Renal pelvis (tissue), 1 donor: ENCODE measurements at regions not wholly inside any gene's neighbourhood (a gene's known extent, or its start where the extent isn't known, plus 50 kb on each side); places are given as distances from the start of the nearest gene placed in this dataset.
"Not testable (repeated sequence)": the region's sequence is repeated elsewhere in the genome, so short reads cannot be mapped to it uniquely, and the experiment has no call there.

Experiments
- DNase-seq: peaks from one replicate; pipeline ENCODE4 v3.0.0-alpha.2; 2013

DNA sequence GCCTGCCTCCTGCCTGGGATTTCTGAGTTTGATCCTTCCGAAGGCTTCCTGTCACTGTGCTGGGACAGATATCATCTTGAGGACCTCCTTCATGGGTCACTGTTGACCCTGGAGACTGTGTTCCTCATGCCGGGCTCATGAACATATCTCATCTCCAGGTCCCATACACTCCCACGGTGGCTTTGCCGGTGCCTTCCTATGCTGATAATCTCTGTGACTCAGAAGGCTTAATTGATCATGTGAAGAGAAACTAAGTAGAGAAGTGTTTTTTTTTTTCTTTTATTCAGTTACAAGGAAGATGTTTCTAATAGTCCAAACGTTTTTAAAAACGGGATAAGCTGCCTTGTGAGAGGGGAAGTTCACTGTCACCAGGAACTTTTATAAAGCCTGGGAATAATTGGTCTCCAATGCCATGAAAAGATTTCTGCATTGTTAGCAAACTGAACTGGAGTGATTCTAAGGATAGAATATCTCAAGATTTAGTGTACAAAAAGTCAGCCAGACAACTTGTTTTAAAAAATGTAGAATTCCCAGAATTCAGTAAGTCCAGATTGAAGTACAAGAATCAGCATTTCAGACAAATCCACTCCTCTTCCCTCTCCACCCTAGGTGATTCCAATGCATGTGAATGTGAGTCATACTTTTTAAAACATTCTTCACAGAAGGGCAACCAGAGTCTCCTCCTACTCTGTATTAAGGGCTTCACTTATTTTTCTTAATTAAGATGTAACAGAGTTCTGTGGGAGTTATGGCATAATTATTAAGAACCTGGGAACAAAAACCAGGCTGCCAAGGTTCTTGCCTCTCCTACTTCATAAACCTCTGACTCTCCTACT lies 139.8 kb upstream of the LGR5 start:
- no peak for DNase-seq

DNA sequence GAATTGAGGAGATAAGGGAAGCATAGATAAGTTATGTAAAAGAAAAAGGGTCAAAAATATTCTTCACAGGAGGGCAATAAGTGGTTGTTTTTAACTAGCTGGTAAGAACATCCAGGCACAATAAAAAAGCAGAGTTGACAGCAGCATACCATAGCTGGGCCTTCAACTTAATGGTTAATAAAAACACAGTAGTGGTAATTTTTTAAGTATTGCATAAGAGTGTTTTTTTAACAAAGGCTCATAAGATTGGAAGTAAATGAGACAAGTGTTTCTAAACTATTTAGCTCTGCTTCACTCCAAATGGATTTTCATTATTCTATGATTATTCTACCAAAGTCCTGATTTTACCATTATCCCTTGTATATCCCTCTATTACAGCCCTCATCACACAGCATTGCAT lies 140.1 kb upstream of the TSPAN8 start:
- no peak for DNase-seq

DNA sequence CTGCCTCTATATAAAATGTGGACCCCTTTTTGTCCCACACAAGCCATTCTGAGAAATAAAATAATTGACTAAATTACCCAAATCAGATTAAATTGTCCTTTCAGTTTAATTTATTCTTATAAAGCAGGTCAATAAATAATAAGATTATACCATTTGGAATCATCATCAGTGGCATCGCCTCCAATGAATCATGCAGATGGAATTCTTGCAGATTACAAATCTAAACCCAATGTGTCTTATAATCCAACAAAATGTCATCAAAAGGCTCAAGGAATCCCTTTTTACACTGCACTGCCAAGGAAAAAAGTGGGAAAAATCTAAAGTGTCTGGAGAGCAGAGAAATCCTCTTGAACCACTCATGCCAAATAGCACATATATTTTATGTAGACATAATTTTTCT lies 138.2 kb upstream of the TSPAN8 start:
- no peak for DNase-seq

DNA sequence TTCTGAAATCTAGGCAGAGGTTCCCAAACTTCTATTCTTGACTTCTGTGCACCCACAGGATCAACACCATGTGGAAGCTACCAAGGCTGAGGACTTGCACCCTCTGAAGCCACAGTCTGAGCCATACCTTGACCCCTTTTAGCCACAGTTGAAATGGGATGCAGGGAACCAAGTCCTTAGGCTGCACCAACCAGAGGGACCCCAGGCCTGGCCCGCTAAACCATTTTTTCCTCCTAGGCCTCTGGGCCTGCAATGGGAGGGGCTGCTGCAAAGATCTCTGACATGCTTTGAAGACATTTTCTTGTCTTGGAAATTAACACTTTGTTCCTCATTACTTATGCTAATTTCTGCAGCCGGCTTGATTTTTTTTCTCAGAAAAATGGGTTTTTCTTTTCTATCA lies 133.9 kb upstream of the TSPAN8 start:
- DNase-seq: no peak

DNA sequence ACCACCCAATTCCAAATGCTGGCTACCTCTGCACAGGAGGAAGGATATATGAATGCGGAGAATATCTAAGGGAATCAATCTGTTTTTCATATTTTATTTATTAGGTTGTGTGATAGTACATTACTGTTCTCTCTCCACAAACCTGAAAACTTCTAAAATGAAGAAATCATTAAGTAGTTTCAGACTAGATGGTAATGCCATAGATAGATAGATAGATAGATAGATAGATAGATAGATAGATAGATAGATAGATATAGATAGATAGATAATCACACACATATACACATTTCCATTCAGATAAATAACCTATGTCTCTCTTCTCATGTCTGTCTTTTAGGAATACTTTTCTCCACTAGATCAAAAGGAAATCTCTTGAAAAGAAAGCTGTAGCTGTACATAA lies 126.1 kb upstream of the TSPAN8 start:
- no peak for DNase-seq

DNA sequence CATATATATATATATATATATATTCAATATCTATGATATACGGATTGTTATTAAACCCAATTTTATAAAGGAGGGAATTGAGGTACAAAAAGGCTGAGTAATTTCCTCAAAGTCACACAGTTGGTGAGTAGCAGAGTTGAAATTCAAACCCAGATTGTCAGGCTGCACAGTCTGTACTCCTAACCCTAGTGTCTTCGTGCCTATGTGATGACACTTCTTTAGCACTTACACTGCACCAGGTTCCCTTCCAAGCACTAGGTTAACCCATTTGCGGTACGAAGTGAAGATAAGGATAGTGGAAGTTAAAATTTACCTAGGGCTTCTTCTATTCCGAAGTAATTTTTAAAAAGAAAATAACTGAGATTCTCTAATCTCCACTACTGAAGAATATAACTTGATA lies 125.1 kb upstream of the TSPAN8 start:
- DNase-seq: no peak

DNA sequence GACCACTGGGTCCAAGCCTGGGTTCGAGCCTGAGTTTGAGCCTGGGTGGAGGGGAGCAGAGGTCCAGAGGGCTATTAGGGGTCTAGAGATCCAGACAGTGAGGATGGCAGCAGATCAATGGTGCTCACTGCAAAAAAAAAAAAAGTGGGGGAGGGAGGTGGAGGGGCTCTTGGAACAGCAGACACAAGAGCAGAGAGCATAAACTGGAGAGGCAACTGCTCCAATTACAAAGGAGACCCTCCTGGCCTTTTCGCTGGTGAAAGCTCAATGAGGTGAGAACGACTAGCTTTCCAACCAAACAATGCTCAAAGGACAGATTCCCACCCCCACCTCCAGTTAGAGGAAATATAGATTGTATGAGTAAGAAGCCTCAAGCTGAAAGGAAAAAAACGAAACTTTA lies 124.2 kb upstream of the TSPAN8 start:
- no peak for DNase-seq

DNA sequence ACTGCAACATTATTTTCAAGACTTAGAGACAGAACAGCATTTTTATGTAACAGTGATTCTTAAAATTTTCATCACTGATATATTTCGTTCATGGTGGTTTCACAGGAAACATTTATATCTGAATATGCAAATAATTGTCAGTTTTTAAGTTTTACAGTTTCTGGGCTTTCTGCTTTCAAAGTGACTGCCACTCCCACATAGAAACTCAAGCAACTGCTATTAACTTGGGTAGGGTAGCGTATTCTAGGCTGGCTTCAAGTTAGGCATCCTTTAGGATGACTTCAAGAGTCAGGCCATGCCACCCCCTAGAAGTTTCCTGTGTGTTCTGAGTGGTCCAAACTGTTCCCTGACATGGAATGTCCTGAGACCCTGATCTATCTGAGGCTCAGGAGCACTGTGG lies 123.6 kb upstream of the TSPAN8 start:
- no peak for DNase-seq

DNA sequence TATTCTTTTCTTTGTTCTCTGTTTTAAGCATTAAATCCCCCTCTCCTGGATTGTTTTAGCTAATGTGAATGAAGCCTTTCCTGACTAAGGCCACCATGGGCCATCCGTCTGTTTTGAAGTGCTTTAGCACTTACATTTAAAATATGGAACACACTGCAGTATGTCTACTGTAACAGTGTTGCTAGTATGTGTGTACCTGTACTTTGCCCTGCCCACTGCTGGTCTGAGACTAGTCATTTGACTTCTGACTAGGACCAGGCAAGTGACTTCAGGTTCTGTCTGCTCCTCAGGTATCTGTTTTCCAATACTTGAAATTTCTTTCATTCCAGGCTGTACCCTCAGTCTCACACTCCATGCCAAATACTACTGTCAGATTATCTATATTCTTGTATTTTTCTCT lies 120.1 kb upstream of the TSPAN8 start:
- no peak for DNase-seq

DNA sequence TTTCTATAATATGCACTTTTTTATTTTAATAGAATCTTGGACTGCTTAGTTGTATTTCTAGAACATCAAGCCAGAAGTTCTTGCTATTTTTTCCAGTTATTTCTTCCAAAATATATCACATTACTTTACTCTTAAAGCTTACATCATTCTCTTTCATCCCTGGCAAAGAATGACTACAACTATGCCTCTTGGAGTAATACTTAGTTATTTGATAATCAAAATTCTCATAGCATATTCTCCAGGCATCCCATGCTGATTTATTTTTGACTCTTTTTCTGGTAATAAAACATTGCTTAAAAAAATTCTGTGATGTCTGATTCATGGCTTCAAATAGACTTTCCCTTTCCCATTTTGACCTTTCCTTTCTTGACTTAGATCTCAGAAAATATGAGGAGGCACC lies 118.7 kb upstream of the TSPAN8 start:
- DNase-seq: no peak

DNA sequence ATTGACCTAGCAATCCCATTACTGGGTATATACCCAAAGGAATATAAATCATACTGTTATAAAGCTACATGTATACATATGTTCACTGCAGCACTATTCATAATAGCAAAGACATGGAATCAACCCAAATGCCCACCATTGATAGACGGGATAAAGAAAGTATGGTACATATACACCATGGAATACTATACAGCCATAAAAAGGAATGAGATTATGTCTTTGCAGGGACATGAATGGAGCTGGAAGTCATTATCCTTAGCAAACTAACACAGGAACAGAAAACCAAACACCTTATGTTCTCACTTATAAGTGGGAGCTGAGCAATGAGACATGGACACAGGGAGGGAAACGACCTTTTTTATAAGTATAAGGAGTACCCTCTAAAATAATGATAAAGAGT lies 113.0 kb upstream of the TSPAN8 start:
- not testable (repeated sequence) for DNase-seq

DNA sequence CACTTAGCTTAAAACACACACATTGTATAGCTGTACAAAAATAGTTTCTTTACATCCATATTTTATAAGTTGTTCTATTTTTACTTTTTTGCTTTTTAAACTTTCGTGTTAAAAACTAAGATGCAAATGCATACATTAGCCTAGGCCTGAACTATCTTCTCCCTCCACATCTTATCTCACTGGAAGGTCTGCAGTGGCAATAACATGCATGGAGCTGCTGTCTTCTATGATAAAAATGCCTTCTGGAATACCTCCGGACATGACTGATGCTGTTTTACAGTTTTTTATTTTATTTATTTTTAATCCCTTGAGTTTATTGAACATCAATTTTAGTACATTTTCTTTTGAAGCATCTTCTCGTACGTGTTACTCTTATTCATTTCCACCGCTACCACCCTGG lies 112.3 kb upstream of the TSPAN8 start:
- DNase-seq: no peak

DNA sequence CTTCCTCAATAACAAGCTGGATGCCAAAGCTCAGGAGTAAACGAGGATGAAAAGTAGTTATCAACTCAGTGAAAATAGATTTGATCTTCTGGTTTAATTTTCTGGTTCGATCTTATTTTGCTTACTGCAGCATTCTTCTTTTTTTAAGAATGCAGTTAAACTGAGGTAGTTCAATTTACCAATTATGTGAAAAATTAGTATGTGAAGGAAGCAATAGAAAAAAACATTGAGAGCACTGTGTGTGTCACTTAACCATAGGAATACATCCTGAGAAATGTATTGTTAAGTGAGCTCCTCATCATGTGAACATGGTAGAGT lies 111.4 kb upstream of the TSPAN8 start:
- no peak for DNase-seq

DNA sequence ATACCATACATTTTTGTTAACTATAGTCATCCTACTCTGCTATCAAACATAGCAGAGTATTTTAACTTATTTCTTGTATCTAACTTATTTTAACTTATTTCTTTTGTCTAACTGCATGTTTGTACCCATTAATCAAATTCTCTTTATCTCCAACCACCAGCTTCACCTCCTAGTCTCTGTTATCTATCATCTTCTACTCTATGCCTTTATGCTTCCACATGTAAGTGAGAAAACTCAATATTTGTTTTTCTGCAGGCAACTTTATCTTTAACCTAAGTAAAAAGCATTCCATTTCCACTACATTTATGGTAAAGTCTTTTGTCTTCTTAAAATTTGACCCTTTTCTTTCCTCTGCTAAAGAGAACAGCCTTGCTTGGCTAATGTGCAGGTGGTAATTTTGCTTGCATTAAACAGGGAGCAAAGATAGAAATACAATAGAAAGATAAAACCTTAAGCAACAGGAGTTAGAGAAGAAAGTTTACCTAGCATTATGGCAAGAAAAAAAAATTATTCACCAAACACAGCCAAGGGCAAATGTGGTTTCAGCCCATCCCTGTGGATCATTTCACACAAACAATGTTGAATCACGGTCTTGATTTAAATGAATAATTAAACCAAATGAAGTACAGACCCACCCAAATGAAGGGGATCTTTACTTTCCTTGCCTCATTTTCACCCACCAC lies 110.9 kb upstream of the TSPAN8 start:
- DNase-seq: no peak

DNA sequence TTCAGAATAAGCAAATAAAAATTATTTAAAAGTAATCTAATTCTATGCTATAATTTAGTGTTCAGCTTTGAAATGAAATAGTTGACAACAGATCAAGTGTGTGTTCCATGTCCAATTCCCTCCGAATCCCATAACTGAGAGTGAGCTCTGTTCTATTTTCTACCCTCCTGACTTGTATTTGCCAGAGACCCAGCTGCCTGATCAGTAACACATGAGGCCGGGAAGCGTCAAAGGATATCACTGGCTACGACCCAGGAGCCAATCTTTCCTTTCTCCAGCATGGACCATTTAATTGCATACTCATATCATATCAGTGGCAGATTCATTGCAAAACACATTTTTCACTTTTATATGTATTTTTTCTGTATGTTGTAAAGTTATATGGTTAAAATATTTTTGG lies 108.8 kb upstream of the TSPAN8 start:
- no peak for DNase-seq

DNA sequence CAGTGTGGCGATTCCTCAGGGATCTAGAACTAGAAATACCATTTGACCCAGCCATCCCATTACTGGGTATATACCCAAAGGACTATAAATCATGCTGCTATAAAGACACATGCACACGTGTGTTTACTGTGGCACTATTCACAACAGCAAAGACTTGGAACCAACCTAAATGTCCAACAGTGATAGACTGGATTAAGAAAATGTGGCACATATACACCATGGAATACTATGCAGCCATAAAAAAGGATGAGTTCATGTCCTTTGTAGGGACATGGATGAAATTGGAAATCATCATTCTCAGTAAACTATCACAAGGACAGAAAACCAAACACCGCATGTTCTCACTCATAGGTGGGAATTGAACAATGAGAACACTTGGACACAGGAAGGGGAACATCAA lies 107.9 kb upstream of the TSPAN8 start:
- not testable (repeated sequence) for DNase-seq

DNA sequence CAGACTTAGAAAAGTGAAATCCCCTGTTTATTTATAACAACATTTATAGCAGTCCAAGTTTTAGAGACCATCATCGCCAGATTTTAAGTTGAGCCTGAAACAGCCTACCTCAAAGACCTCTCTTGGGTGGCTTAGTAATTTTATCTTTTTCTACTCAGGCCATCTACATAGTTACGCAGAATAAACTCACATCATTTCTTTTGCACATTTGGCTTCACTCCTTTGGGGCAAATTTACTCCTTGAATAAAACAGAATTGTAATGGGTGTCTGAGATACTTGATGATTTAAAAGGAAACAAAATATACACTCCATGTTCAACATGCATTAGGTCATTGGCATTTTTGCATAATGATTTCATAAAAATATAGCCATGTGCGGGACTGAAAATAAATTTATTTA lies 104.7 kb upstream of the TSPAN8 start:
- DNase-seq: no peak

DNA sequence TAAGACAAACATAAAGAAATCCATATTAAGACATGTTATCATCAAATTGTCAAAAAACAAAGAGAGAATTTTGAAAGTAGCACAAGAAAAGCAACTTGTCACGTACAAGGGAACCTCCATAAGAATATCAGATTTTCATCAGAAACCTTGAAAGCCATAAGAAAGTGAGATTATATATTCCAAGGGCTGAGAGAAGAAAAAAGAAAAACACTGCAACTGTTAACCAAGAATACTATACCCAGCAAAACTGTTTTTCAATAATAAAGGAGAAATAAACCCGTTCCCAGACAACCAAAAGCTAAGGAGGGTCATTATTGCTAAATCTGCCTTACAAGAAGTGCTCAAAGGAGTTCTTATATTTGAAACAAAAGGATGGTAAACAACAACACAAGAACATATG lies 94.7 kb upstream of the TSPAN8 start:
- no peak for DNase-seq

DNA sequence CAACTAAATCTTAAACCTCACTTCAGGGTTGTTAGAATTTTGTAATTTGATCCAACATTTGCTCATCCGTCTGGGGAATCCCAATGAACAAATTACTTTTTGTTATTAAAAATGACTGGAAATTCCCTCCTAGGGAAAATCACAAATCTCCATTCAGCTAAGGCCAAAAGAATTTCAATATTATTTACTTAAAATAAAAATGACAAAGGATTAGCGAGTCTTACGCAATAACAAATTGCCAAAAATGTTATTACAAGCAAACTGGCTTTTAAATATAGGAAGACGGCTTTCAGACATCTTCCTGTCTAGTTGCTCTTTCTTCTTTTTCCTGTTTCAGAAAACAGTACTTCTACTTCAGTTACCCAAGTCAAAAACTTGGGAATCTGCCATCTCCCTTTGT lies 92.4 kb upstream of the TSPAN8 start:
- no peak for DNase-seq

DNA sequence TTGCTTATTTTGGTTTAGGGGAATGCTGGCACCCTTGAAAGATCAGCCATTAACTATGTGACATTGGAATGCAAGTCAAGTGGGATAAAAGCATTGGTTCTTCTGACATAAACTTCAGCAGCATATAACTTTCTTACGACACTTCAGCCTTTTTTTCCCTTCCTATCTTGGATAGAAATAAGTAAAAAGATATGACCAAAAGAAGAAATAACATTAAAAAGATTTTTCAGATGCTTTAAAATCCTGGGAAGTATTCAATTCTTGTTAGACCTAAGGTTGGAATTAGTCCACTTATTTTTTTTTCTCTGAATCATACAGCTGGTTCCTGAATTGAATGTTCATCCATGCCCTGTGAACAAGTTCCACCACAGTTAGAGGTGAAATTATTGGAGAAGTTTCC lies 85.6 kb upstream of the TSPAN8 start:
- no peak for DNase-seq

DNA sequence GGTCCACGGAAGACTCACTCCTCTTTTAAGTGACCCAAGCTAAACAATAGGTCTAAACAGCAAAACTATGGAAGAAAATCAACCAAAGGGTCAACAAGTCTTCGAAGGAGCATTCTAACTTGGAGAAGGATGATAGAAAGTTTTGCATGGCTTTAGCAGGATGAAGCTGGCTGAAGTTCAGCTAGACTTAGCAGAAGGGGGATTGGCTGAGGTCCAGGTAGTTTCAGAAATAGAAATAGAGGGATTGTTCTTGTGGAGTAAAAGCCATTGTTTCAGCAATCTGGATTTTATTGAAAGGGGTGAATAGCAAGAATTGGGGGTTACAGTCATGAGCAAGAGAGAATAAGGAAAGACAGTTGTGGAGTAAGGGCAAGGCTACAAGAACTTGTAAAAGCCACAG lies 84.7 kb upstream of the TSPAN8 start:
- no peak for DNase-seq

DNA sequence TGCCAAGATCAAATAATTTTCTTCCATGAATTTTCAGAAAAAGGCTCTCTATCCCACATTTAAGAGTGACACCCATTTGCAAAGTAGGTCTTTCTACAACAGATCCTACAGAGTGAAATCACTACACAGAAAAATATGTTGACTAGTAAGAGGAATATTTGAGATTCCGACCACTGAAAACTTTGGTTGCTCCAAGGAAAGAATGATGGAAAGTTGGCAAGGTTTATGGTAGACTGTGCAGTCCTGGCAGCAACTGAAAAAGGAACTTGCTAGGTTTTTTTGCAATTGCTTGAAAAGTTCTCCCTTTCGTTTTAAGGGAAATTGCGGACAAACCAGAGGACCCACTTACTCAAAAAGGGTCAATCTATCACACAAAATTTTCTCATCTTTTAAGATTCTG lies 83.1 kb upstream of the TSPAN8 start:
- DNase-seq: no peak

DNA sequence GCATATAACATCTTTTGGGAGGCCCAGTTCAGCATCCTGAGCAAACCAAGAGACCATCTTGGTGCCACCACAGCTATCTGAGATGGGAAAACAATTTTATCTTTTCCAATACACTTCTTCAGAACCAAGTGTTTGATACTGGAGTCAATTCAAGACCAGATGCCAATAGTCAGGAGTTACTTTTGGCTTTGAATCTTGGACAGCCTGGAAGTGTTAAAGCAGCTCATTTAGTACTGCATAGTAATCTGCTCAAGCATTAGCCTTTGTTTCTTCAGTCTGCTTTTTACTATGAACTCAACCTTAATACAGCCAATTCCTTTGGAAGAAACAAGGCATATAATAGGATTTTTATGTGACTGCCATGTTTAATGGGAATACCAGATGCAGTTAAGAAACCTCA lies 81.9 kb upstream of the TSPAN8 start:
- DNase-seq: no peak

DNA sequence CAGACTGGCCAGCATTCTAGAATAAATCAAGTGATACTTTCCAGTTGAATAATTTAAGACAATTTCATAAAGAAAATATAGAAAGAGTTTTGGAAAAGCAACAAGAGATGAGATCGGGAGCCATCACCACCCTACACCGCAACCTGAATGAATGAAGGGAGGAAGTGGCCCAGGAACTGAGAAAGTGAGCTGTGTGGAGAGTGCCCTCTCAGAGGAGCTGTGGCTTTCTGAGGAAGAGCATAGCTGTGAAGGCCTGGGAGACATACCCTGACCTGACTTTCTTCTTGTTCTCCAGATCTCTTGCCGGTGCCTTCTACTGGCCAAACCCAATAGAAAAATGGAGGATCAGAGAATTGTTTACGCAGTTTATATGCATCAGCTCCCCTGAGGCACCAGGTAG lies 79.3 kb upstream of the TSPAN8 start:
- no peak for DNase-seq
